ENCODE measurements at regions not wholly inside any gene's neighbourhood (a gene's known extent, or its start where the extent isn't known, plus 50 kb on each side); places are given as distances from the start of the nearest gene placed in this dataset.
"Not testable (repeated sequence)": the region's sequence is repeated elsewhere in the genome, so short reads cannot be mapped to it uniquely, and the experiment has no call there.

DNA sequence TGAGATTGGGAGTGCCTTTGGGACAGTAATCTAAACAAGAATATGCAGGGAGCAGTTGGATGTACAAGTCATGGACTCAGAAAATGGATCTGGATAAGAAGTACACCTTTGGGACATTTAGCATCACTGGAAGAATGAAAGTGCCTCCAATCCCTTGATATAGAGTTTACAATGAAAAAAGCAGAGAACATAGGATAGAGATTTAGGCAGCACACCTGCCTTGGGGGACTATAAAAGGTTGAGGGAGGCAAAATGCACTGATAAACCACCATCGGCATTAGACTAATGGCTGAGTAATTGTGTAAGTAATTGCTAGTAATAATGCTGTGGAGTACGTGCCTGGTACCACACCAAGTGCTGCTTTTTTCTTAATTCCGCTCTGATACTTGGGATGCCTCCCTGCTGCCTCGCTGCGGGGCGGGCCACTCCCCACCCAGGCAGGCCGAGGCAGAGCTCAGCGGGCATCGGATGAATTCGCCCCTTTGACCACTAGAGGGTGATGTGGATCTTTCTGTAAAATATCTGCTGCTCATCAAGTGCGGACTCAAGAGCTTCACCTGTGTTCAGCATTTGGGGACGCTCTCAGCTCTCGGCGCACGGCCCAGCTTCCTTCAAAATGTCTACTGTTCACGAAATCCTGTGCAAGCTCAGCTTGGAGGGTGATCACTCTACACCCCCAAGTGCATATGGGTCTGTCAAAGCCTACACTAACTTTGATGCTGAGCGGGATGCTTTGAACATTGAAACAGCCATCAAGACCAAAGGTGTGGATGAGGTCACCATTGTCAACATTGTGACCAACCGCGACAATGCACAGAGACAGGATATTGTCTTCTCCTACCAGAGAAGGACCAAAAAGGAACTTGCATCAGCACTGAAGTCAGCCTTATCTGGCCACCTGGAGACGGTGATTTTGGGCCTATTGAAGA lies 99.9 kb downstream of the ANKRD18B start:
- no peak for DNase-seq

GRCh38 chr9:33628318-33628717 lies 104.3 kb downstream of the ANKRD18B start:
- not testable (repeated sequence) for DNase-seq

GRCh38 chr9:33628865-33629410 lies 104.9 kb downstream of the ANKRD18B start:
- DNase-seq: no peak

GRCh38 chr9:33633636-33634035 lies 109.6 kb downstream of the ANKRD18B start:
- DNase-seq: peak; percentile 36

DNA sequence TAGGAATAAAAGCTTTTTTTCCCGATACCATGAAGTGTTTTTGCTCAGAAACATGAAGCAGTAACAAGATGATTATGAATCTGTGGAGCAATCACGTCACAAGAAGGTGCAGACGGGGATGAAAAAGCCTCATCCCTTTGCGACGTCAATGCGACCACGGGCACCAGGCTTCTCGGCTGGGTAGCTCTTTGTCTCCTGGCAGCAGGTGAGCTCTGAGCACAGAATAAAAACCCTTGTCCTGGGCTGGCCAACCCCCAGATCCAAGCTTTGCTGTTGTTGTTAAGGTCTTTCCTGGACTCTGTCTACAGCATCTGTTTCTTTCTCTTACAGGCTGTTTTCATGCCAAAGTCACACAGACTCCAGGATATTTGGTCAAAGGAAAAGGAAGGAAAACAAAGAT lies 113.8 kb downstream of the ANKRD18B start:
- DNase-seq: no peak

DNA sequence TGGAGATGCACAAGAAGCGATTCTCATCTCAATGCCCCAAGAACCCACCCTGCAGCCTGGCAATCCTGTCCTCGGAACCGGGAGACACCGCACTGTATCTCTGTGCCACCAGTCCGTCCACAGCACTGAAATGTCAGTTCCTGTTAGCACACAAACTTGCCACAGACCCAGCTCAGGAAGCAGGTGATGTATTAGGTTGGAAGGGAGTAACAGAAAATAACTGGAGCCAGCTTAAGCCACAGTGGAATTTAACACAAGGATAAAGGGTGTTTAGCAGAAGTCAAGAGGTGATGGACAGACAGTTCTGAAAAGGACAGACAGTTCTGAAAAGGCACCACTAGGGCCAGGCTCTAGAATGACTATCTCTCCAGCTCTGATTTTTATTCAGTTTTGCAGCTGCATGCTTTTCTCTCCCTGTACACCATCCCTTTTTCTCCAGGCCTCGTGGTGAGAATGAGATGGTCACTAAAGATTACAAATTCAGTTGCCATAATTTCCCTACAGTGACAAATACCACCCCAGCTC lies 114.4 kb downstream of the ANKRD18B start:
- DNase-seq: no peak

DNA sequence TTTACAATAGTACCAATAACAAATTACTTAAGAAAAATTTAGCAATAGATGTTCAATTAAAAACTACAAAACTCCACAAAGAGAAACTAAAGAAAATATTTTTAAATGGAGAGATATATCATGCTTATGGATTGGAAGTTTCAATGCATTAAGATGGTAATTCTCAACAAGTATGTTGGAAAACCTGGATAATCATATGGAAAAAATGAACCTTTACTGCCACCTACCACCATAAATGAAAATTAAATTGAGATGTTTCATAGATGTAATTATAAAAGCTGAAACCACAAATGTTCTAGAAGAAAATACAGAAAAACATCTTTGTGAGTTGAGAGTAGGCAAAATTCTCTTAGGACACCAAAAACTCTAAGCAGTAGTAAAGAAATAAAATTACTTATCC lies 121.7 kb downstream of the ANKRD18B start:
- DNase-seq: no peak

DNA sequence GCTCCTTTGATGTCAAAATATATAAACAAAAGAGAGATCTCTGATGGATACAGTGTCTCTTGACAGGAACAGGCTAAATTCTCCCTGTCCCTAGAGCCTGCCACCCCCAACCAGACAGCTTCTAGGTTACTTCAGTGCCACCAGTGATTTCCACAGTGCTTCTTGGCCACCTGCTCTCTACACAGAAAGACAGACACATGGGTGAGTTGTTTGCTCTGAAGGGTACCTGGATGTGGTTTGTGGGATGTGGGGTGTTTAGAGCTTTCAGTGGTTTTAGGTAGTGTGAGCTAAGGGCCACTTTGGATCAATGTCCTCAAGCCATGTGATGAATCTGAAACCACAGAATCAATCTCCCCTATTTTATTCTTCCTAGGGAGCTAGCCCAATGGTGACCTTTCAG lies 125.4 kb downstream of the ANKRD18B start:
- DNase-seq: no peak

DNA sequence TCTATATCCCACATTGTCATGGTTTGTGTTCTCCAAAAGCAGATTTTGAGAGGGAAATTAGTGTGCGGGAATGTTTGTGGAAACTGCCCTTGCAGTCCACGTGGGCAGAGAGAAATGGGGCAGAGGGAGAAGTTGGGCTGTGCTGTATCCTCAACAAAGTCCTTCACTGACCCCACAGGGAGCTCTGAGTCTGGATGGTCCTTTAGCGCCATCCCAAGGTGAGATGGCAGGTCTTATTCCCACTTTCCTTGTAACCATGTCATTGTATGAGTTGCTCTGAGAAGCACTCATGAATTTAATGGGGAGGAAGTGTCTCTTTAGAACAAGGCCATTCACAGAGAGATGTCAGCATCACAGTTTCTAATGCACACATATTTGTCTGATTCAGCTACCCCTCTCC lies 127.1 kb downstream of the ANKRD18B start:
- DNase-seq: no peak

- DNase-seq: no peak
Observed at GRCh38 chr9:33659921-33660320, 135.4 kb upstream of the PRSS3 start.

DNA sequence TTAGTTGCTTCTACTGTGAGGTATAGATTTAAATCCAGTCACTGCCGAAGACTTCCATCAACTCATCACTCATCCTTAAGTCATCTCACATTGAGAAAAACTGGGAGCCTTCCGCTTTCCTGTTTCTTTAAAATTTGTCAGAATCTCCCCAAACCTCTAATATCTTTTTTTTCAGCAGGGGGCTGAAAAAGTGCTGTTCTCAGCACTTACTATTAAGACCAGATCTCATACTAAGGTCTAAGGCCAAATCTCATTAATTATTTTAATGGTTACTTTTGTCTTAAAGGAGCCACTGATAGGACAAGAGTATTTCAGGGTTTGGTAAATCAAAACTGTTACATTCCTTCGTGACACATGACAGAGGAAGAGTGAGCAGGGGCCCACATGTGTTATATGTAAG lies 134.6 kb upstream of the PRSS3 start:
- DNase-seq: no peak

DNA sequence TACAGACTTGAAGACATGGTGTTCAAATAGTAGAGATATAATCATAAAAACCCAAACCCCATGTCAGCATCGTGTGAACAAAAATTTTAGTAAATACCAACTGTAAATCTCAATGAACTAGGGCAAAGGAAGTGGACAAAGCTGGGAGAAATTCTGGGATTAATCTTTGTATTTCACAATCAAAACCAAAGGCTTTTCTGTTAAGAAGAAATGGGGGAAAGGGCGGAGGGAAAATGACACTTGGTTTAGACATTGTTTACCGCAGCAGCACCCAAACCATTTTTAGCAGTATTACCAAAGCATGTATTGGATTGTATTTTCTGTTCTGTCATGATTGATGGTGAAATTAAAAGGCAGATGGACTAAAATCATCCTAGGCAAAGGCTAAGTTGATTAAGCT lies 134.2 kb upstream of the PRSS3 start:
- DNase-seq: no peak

DNA sequence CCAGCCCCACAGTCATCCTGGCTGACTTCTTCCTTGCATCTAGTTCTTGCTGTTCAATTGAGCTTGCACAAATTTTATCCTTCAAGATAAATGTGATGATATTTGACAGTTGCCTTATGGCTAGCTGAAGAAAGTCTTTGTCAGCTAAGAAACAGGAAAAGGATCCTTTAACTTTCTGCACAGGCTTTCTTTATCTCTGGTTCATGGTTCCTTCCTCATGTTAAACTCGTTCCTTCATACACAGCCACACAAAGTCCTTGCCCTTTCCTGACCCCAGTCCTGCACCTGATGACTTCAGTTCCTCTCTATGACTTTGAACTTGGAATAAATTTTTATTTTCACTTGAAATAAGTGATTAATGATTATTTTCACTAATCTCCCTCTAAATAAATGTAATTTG lies 132.5 kb upstream of the PRSS3 start:
- no peak for DNase-seq

DNA sequence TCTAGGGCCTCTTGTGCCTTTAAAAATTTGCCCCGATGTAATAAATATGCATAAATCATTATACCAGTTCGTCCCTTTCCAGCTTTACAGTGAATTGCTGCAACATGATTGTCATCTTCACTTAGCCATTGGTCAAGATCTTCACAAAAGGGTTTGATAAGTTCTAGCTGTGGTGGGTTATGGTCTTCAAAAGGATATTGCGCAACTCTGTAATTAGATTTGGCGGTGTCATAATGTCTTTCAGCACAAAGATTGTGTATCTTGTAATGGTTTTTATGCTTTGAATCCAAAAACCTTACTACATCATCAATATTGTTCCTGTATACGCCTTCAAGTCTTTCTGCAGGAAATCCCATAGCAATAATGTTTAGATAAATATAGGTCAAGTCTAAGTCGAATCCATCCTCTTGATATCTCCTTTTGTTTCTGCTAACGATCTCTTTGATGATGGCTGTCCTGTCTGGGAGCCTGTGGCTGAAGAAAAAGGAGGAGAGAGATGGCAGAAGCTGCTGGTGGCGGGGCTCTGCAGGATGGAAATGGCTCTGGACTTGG lies 119.1 kb upstream of the PRSS3 start:
- not testable (repeated sequence) for DNase-seq

- peak; percentile 55 for DNase-seq
Observed at GRCh38 chr9:33676746-33677505, 118.4 kb upstream of the PRSS3 start.

DNA sequence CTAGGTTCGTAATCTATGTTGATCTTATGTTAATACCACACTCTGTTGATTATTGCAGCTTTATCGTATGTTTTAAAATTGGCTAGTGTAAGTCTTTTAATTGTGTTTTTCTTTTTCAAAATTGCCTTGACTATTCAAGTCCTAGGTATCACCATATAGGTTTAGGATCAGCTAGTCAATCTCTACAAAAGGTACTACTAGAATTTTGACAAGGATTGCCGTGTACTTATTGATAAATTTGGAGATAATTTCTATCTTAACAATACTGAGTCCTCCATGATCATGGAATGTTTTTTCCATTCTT lies 117.9 kb upstream of the PRSS3 start:
- DNase-seq: no peak

GRCh38 chr9:33677961-33678360 lies 117.4 kb upstream of the PRSS3 start:
- no peak for DNase-seq

DNA sequence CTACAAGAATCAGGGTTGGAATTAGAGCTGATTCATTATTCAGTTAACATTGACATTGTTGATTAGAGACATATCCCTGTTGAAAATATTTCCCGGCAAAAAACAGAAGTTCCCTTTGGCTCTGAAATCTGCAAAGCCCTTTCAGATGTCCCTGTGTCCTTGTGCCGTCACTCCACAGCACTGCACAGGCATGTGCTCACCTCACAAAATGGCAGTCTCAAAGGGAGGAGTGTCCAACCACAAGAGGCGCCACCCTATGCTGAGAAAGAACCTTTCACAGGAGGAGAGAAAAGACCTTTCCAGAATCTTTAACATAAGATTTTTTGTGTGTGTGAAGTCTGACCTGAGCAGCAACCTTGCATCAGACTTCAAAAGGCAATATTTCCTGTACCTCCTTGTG lies 112.8 kb upstream of the PRSS3 start:
- no peak for DNase-seq

DNA sequence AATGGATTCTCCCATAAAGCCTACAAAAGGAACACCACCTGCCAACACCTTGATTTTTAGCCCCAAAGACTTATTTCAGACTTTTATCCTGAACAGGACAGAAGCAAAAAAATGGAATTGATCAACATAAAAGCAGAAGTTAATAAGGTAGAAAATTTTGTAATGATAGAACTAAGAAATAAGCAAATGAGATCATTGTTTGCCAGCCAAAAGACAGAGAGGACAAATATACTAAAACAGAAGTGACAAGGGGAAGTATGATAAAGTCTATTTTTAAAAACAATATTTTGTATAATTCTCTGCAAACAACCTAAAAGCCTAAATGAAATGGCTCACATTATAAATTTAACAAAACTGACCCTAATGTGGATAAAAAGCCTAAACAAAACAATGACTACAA lies 110.5 kb upstream of the PRSS3 start:
- no peak for DNase-seq

- peak; percentile 92 for DNase-seq
Observed at GRCh38 chr9:33686942-33687341, 108.4 kb upstream of the PRSS3 start.

- no peak for DNase-seq
Observed at GRCh38 chr9:33687779-33688178, 107.6 kb upstream of the PRSS3 start.

GRCh38 chr9:33690143-33690933 lies 105.0 kb upstream of the PRSS3 start:
- peak; percentile 54 for DNase-seq

GRCh38 chr9:33695299-33695698 lies 100.1 kb upstream of the PRSS3 start:
- no peak for DNase-seq

Data from NCI-H524 treated with DMSO at 0.1 percent for 48 hours (cell line).